Ascending aorta (tissue), 2 donors: ENCODE measurements at regions not wholly inside any gene's neighbourhood (a gene's known extent, or its start where the extent isn't known, plus 50 kb on each side); places are given as distances from the start of the nearest gene placed in this dataset.

Source experiments
- DNase-seq, 2 donors: peaks; one replicate each; pipeline ENCODE4 v3.0.0-alpha.2; 2019; ENCODE audit warnings: low spot score in 2 of 2
- H3K27ac ChIP-seq, 2 donors: fragments of 200-600 bp; sonication (generic); one replicate each; pipeline ENCODE4 v1.5.1; 2016 to 2017; ENCODE audit warnings: mild to moderate bottlenecking in 1 of 2
- H3K27me3 ChIP-seq: fragments of 200-600 bp; sonication (generic); one replicate; pipeline ENCODE4 v1.5.1; 2017
- H3K36me3 ChIP-seq, 2 donors: fragments of 200-600 bp; sonication (generic); one replicate each; pipeline ENCODE4 v1.5.1; 2016
- H3K4me1 ChIP-seq, 2 donors: fragments of 200-600 bp; sonication (generic); one replicate each; pipeline ENCODE4 v1.5.1; 2016 to 2017; ENCODE audit warnings: mild to moderate bottlenecking in 1 of 2
- H3K4me3 ChIP-seq, 2 donors: fragments of 200-600 bp; sonication (generic); one replicate each; pipeline ENCODE4 v1.5.1; 2016 to 2017; ENCODE audit warnings: mild to moderate bottlenecking in 1 of 2
- H3K9me3 ChIP-seq, 2 donors: fragments of 200-600 bp; sonication (generic); one replicate each; pipeline ENCODE4 v1.5.1; 2016
- intact Hi-C: fragments of 100-400 bp; cut with DNase I; formaldehyde crosslinking; loops from one replicate; pipeline ENCODE4 v1.15.1; 2023
- TF ChIP-seq, protein P1 (sequence below), 3 experiments: fragments of 200-600 bp in 2 of 3; fragments of 450-650 bp in 1 of 3; sonication (generic) in 2 of 3; IDR thresholded peaks; one replicate each; pipeline ENCODE4 v1.5.1; 2016 to 2019; ENCODE audit warnings: antibody characterized with exemption in 3 of 3, mild to moderate bottlenecking in 1 of 3, moderate library complexity in 1 of 3

DNA sequence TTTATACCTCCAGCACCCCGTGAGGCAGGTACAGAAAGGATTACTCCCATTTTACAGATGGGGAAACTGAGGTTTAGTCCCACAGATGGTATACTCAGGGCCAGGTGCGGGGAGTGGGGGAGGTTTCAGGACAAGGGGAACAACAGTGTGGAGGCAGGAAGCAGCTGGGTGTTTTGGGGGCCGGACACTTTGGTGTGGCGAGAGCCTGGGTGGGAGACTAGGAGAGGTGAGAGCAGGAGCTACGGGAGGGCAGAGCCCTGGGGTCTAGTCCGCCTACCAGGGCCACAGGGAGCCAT lies 61.7 kb downstream of the DIO3 start:
- Histone ChIP-seq H3K36me3 (no peaks in the 10 kb centered on the region), H3K27ac (no peak overlapping the region), H3K9me3 (no peaks in the 10 kb centered on the region), H3K4me1 (peaks cover 0 to 3% of the 10 kb centered on the region in 2 donors), H3K4me3 (no peak overlapping the region), H3K27me3 (no peaks in the 10 kb centered on the region)
- intact Hi-C loops = no loop called here
- TF ChIP-seq, protein P1, sequence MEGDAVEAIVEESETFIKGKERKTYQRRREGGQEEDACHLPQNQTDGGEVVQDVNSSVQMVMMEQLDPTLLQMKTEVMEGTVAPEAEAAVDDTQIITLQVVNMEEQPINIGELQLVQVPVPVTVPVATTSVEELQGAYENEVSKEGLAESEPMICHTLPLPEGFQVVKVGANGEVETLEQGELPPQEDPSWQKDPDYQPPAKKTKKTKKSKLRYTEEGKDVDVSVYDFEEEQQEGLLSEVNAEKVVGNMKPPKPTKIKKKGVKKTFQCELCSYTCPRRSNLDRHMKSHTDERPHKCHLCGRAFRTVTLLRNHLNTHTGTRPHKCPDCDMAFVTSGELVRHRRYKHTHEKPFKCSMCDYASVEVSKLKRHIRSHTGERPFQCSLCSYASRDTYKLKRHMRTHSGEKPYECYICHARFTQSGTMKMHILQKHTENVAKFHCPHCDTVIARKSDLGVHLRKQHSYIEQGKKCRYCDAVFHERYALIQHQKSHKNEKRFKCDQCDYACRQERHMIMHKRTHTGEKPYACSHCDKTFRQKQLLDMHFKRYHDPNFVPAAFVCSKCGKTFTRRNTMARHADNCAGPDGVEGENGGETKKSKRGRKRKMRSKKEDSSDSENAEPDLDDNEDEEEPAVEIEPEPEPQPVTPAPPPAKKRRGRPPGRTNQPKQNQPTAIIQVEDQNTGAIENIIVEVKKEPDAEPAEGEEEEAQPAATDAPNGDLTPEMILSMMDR (IDR thresholded peaks at IDR 0.05) = no peak
- no peak for DNase-seq

DNA sequence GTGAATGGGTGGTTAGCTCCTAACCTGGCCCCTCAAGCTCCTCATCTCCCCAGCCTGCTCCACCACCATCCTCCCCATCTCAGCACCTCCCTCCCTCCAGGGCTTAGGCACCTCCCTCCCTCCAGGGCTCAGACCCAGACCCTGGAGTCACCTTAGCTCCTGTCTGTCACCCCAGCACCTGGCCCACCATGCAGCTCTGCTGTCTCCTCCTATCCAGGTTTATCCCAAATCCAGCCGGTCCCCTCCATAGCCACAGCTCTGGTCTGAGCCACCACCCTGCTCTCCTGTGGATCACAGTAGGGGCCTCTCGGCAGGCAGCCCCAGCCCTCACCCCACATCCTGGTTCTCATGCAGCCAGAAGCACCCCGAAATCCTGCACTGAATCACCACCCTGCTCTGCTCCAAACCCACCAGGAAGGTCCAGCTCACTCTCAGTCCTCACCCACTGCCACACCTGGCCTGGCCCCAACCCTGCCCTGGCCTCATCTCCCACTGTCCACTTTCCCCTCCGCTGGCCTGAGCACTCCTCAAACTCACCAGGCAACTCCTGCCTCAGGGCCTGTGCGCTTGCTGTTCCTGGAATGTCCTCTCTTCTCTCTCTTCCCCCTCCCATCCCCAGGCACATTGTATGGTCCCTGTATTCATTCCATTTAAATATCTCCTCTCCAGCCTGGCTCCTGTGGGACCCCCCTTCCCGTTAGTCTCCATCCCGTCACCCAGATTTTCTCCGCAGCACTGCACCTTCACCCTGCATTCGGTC lies 62.6 kb downstream of the DIO3 start:
- Histone ChIP-seq H3K4me1 (peaks cover 0 to 4% of the 10 kb centered on the region in 2 donors), H3K27ac (no peak overlapping the region), H3K9me3 (no peaks in the 10 kb centered on the region), H3K36me3 (no peaks in the 10 kb centered on the region), H3K4me3 (no peak overlapping the region), H3K27me3 (no peaks in the 10 kb centered on the region)
- no peak for DNase-seq
- TF ChIP-seq, protein P1 (IDR thresholded peaks at IDR 0.05) = no peak
- intact Hi-C loops = no loop called here

DNA sequence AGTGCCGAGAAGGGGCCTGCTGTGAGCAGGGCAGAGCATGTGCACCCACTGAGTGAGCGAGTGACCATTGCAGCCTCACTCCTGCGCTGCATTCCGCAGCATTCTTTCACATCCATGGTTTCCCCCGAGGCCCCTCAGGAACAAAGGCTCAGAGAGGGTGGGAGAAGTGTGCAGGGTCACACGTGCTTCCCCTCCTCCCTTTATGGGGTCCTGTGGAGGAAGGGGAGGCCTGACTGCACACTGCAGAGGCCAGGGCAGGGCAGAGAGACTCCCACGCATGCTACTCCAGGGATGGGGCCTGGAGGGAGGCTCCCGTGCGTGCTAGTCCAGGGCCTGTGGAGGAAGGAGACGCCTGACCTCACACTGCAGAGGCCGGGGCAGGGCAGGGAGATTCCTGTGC lies 63.2 kb downstream of the DIO3 start:
- Histone ChIP-seq H3K27ac (no peak overlapping the region), H3K27me3 (no peaks in the 10 kb centered on the region), H3K36me3 (no peaks in the 10 kb centered on the region), H3K4me3 (no peak overlapping the region), H3K9me3 (no peaks in the 10 kb centered on the region), H3K4me1 (peaks cover 0 to 4% of the 10 kb centered on the region in 2 donors)
- TF ChIP-seq, protein P1 (IDR thresholded peaks at IDR 0.05) = no peak
- intact Hi-C loops = no loop called here
- no peak for DNase-seq

DNA sequence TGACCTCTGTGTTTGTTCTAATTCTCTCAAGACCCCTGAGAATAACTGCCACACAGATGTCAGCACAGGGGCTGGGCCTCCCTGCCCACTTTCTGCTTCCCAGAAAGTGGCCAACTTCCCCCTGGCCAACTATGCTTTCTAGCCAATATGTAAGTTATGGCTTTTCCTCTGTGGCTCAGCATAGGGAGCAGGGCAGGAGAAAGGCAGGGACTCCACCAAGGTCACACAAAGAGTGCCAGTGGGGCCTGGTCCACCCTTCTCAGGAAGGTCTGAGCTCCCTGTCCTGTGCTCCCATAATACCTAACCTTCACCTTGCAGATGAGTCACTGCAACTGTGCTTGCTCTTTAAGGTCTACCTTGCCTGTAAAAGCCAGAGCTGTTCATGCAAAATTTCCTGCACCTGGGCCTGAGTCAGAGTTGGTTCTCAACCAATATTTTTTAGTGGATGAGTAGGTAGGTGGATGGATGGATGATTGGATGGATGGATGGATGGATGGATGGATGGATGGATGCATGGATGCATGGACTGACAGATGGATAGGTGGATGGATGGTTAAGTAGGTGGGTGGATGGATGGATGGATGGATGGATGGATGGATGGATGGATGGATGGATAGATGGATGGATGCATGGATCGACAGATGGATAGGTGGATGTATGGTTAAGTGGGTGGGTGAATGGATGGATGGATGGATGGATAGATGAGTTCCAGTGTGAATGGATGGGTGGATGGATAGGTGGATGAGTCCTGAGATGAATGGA lies 64.2 kb downstream of the DIO3 start:
- intact Hi-C loops = loop anchor here (5.0 kb wide), 2 partner anchors 553 to 1243 kb away; no protein-coding TSS in a partner anchor
- no peaks in the 10 kb centered on the region for H3K9me3 ChIP-seq
- TF ChIP-seq, protein P1 (IDR thresholded peaks at IDR 0.05) = no peak
- H3K4me3 ChIP-seq = no peak overlapping the region
- peaks cover 0 to 4% of the 10 kb centered on the region in 2 donors for H3K4me1 ChIP-seq
- no peaks in the 10 kb centered on the region for H3K27me3 ChIP-seq
- no peak for DNase-seq
- H3K27ac ChIP-seq = no peak overlapping the region
- no peaks in the 10 kb centered on the region for H3K36me3 ChIP-seq

DNA sequence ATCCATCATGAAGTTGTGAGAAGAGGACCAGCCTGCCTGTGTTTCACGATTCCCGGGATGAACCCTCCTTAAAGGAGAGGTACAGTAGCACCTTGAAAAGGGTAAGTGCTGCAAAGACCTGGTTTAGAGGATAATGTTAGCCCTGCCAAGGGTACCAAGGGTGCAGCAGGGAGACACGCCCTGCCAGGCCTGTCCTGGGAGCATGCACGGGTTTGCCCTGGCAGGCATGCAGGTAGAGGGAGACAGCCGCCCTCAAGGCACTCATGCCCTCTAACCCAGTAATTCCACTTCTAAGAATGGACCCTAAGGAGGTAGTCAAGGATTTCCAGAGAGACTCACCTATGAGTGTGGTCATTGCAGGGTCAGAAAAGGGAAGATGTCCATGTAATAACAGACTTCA lies 65.0 kb downstream of the DIO3 start:
- intact Hi-C loops = loop anchor here (5.0 kb wide), 2 partner anchors 554 to 1244 kb away; no protein-coding TSS in a partner anchor
- Histone ChIP-seq H3K4me3 (no peak overlapping the region), H3K4me1 (peaks cover 0 to 4% of the 10 kb centered on the region in 2 donors), H3K36me3 (no peaks in the 10 kb centered on the region), H3K9me3 (no peaks in the 10 kb centered on the region), H3K27me3 (no peaks in the 10 kb centered on the region), H3K27ac (no peak overlapping the region)
- no peak for DNase-seq
- TF ChIP-seq, protein P1 (IDR thresholded peaks at IDR 0.05) = no peak
